HepG2 (cell line): ENCODE measurements at regions not wholly inside any gene's neighbourhood (a gene's known extent, or its start where the extent isn't known, plus 50 kb on each side); places are given as distances from the start of the nearest gene placed in this dataset.

ENCODE experiments used
- AKNA ChIP-seq: sonication (generic); formaldehyde crosslinking; IDR thresholded peaks from 2 replicates; pipeline ENCODE4 v1.4.0; 2020; ENCODE audit warnings: missing genetic modification reagents, borderline replicate concordance
- PAXIP1 ChIP-seq: sonication (generic); formaldehyde crosslinking; conservative IDR thresholded peaks from 2 replicates; pipeline ENCODE4 v1.4.0; 2020; ENCODE audit warnings: mild to moderate bottlenecking, missing genetic modification reagents, moderate library complexity
- SIX4 ChIP-seq: sonication (generic); formaldehyde crosslinking; IDR thresholded peaks from 2 replicates; pipeline ENCODE4 v1.4.0; 2020; ENCODE audit warnings: missing genetic modification reagents
- ZBTB25 ChIP-seq: IDR thresholded peaks from 2 replicates; pipeline ENCODE4 v1.6.1; 2018; ENCODE audit warnings: missing genetic modification reagents
- ZNF367 ChIP-seq: sonication (generic); formaldehyde crosslinking; IDR thresholded peaks from 2 replicates; pipeline ENCODE4 v1.4.0; 2020; ENCODE audit warnings: missing genetic modification reagents, borderline replicate concordance

- TF ChIP-seq AKNA (CRISPR knock-in tag) (no peak), SIX4 (CRISPR knock-in tag) (no peak), PAXIP1 (CRISPR knock-in tag) (no peak), ZNF367 (CRISPR knock-in tag) (no peak), ZBTB25 (no peak)
Measured at GRCh38 chr3:106678657-106679390, 698.4 kb upstream of the CCDC54 start (continued).
